ENCODE measurements at regions not wholly inside any gene's neighbourhood (a gene's known extent, or its start where the extent isn't known, plus 50 kb on each side); places are given as distances from the start of the nearest gene placed in this dataset.

DNA sequence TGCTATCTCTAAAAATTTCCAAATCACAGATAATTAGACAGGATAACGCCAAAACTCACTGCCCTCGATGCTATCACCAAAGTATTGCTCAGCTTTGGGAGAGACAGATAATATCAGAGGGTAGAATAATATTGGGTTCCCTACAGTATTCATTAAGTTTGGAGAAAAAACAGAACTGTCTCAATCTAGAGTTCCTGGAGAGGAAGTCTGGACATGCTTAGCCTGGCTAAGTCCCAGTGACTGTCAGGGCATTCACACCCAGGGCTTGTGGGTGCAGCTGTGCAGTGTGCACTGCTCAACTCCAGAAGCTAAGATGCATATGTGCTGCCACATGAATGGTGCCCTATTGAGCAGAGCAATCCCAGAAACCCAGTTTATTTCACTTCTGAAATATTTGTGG, 459.6 kb upstream of the DPH6 start:
- Histone ChIP-seq H2BK12ac (ENCODE audit: low read length) (no peak overlapping the region), H3K23ac (ENCODE audit: low read depth, low read length, poor library complexity) (no peak overlapping the region), H4K8ac (ENCODE audit: low read depth, low read length) (no peak overlapping the region), H2BK15ac (ENCODE audit: low read length) (no peak overlapping the region), H3K9ac (ENCODE audit: low read depth, low read length, poor library complexity) (no peak overlapping the region), H2BK120ac (ENCODE audit: low read depth, low read length) (no peak overlapping the region), H3K18ac (ENCODE audit: low read length) (no peak overlapping the region), H3K9me3 (replicated peaks in 1 of 2; ENCODE audit: control insufficient read depth in 2 of 2, insufficient read depth in 1 of 2, low read depth in 1 of 2, low read length in 2 of 2) (peaks cover 0 to 1% of the 10 kb centered on the region in 2 donors), H2AFZ (ENCODE audit: low read length) (peak overlapping the region; percentile 53), H2AK5ac (ENCODE audit: low read depth, low read length) (no peak overlapping the region), H3K27ac (replicated peaks; ENCODE audit: low read length) (no peak overlapping the region), H3K27me3 (ENCODE audit: control insufficient read depth in 3 of 3, insufficient read depth in 3 of 3, low read depth in 1 of 3, low read length in 3 of 3) (no peaks in the 10 kb centered on the region), H3K4me1 (ENCODE audit: control insufficient read depth in 2 of 2, insufficient read depth in 1 of 2, low read depth in 1 of 2, low read length in 2 of 2) (no peaks in the 10 kb centered on the region), H2BK5ac (ENCODE audit: low read length) (no peak overlapping the region), H3K14ac (ENCODE audit: low read length) (no peak overlapping the region), H3K4me3 (ENCODE audit: low read length in 2 of 2) (no peak overlapping the region), H3K4me2 (ENCODE audit: insufficient read depth, low read length, poor library complexity, severe bottlenecking) (no peak overlapping the region), H3K36me3 (replicated peaks in 1 of 2; ENCODE audit: control insufficient read depth in 2 of 2, insufficient read depth in 2 of 2, low read length in 2 of 2) (no peaks in the 10 kb centered on the region), H3K4ac (ENCODE audit: low read length) (no peak overlapping the region), H3K79me1 (ENCODE audit: low read depth, low read length) (no peaks in the 10 kb centered on the region), H4K91ac (ENCODE audit: low read depth, low read length, poor library complexity) (no peak overlapping the region)
- DNase-seq (ENCODE audit: low spot score), result no peak
- no CpG with 5 or more reads among the region's 2 CpGs for WGBS, 2 donors (ENCODE audit: extremely low coverage in 2 of 2, insufficient read length in 2 of 2, insufficient replicate concordance in 1 of 2)

GRCh38 chr15:36007699-36008098, 461.7 kb upstream of the DPH6 start:
- Histone ChIP-seq H3K23ac (ENCODE audit: low read depth, low read length, poor library complexity) (no peak overlapping the region), H2BK12ac (ENCODE audit: low read length) (no peak overlapping the region), H3K4ac (ENCODE audit: low read length) (no peak overlapping the region), H2BK5ac (ENCODE audit: low read length) (no peak overlapping the region), H3K4me2 (ENCODE audit: insufficient read depth, low read length, poor library complexity, severe bottlenecking) (no peak overlapping the region), H2BK15ac (ENCODE audit: low read length) (no peak overlapping the region), H3K27me3 (ENCODE audit: control insufficient read depth in 3 of 3, insufficient read depth in 3 of 3, low read depth in 1 of 3, low read length in 3 of 3) (no peaks in the 10 kb centered on the region), H3K18ac (ENCODE audit: low read length) (no peak overlapping the region), H3K14ac (ENCODE audit: low read length) (no peak overlapping the region), H3K9ac (ENCODE audit: low read depth, low read length, poor library complexity) (no peak overlapping the region), H4K91ac (ENCODE audit: low read depth, low read length, poor library complexity) (no peak overlapping the region), H4K8ac (ENCODE audit: low read depth, low read length) (no peak overlapping the region), H3K4me1 (ENCODE audit: control insufficient read depth in 2 of 2, insufficient read depth in 1 of 2, low read depth in 1 of 2, low read length in 2 of 2) (no peaks in the 10 kb centered on the region), H3K4me3 (ENCODE audit: low read length in 2 of 2) (no peak overlapping the region), H2AFZ (ENCODE audit: low read length) (no peak overlapping the region), H3K27ac (replicated peaks; ENCODE audit: low read length) (no peak overlapping the region), H3K9me3 (replicated peaks in 1 of 2; ENCODE audit: control insufficient read depth in 2 of 2, insufficient read depth in 1 of 2, low read depth in 1 of 2, low read length in 2 of 2) (no peaks in the 10 kb centered on the region), H3K79me1 (ENCODE audit: low read depth, low read length) (no peaks in the 10 kb centered on the region), H2AK5ac (ENCODE audit: low read depth, low read length) (no peak overlapping the region), H3K36me3 (replicated peaks in 1 of 2; ENCODE audit: control insufficient read depth in 2 of 2, insufficient read depth in 2 of 2, low read length in 2 of 2) (no peaks in the 10 kb centered on the region), H2BK120ac (ENCODE audit: low read depth, low read length) (no peak overlapping the region)
- no CpG with 5 or more reads among the region's 1 CpG for WGBS, 2 donors (ENCODE audit: extremely low coverage in 2 of 2, insufficient read length in 2 of 2, insufficient replicate concordance in 1 of 2)
- DNase-seq (ENCODE audit: low spot score), result no peak

DNA sequence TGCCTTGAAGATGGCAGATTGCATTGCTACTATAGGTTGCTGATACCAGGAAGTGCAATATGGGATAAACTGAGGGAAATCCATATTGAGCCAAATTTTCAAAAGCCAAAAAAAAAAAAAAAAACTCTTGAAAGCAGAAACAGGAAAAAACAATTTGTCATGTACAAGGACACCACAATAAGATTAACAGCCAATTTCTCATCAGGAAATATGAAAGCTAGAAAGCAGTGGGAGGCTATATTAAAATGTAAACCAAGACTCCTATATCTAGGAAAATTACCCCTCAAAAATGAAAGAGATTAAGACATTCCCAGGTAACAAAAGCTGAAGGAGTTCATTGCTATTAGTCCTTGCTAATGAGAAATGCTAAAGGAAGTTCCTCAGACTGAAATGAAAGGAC, 462.8 kb upstream of the DPH6 start:
- no peak overlapping the region for H3K14ac ChIP-seq (ENCODE audit: low read length)

GRCh38 chr15:36024031-36024688, 478.2 kb upstream of the DPH6 start:
- H2AFZ ChIP-seq (ENCODE audit: low read length), result peak overlapping the region; percentile 12
- H3K14ac ChIP-seq (ENCODE audit: low read length), result no peak overlapping the region
- H3K4me1 ChIP-seq (ENCODE audit: control insufficient read depth in 2 of 2, insufficient read depth in 1 of 2, low read depth in 1 of 2, low read length in 2 of 2), result no peaks in the 10 kb centered on the region
- no peak overlapping the region for H4K8ac ChIP-seq (ENCODE audit: low read depth, low read length)
- no peak overlapping the region for H3K4me3 ChIP-seq (ENCODE audit: low read length in 2 of 2)
- H2BK120ac ChIP-seq (ENCODE audit: low read depth, low read length), result no peak overlapping the region
- H3K23ac ChIP-seq (ENCODE audit: low read depth, low read length, poor library complexity), result no peak overlapping the region
- no peak overlapping the region for H2BK15ac ChIP-seq (ENCODE audit: low read length)
- H3K4ac ChIP-seq (ENCODE audit: low read length), result no peak overlapping the region
- H3K27ac ChIP-seq (replicated peaks; ENCODE audit: low read length), result no peak overlapping the region
- no CpG with 5 or more reads among the region's 9 CpGs for WGBS, 2 donors (ENCODE audit: extremely low coverage in 2 of 2, insufficient read length in 2 of 2, insufficient replicate concordance in 1 of 2)
- H2BK5ac ChIP-seq (ENCODE audit: low read length), result no peak overlapping the region
- H3K36me3 ChIP-seq (replicated peaks in 1 of 2; ENCODE audit: control insufficient read depth in 2 of 2, insufficient read depth in 2 of 2, low read length in 2 of 2), result no peaks in the 10 kb centered on the region
- H3K18ac ChIP-seq (ENCODE audit: low read length), result no peak overlapping the region
- DNase-seq (ENCODE audit: low spot score), result no peak
- H3K9ac ChIP-seq (ENCODE audit: low read depth, low read length, poor library complexity), result no peak overlapping the region
- H3K27me3 ChIP-seq (ENCODE audit: control insufficient read depth in 3 of 3, insufficient read depth in 3 of 3, low read depth in 1 of 3, low read length in 3 of 3), result no peaks in the 10 kb centered on the region
- no peaks in the 10 kb centered on the region for H3K79me1 ChIP-seq (ENCODE audit: low read depth, low read length)
- H3K9me3 ChIP-seq (replicated peaks in 1 of 2; ENCODE audit: control insufficient read depth in 2 of 2, insufficient read depth in 1 of 2, low read depth in 1 of 2, low read length in 2 of 2), result no peaks in the 10 kb centered on the region
- H4K91ac ChIP-seq (ENCODE audit: low read depth, low read length, poor library complexity), result no peak overlapping the region
- H2BK12ac ChIP-seq (ENCODE audit: low read length), result no peak overlapping the region
- H2AK5ac ChIP-seq (ENCODE audit: low read depth, low read length), result no peak overlapping the region
- H3K4me2 ChIP-seq (ENCODE audit: insufficient read depth, low read length, poor library complexity, severe bottlenecking), result no peak overlapping the region

More for the DNA sequence above, 462.8 kb upstream of the DPH6 start:
- H3K9ac ChIP-seq (ENCODE audit: low read depth, low read length, poor library complexity), result no peak overlapping the region
- no peaks in the 10 kb centered on the region for H3K79me1 ChIP-seq (ENCODE audit: low read depth, low read length)
- no peak overlapping the region for H2BK12ac ChIP-seq (ENCODE audit: low read length)
- H3K27ac ChIP-seq (replicated peaks; ENCODE audit: low read length), result no peak overlapping the region
- no peaks in the 10 kb centered on the region for H3K36me3 ChIP-seq (replicated peaks in 1 of 2; ENCODE audit: control insufficient read depth in 2 of 2, insufficient read depth in 2 of 2, low read length in 2 of 2)
- H2AK5ac ChIP-seq (ENCODE audit: low read depth, low read length), result no peak overlapping the region
- H3K18ac ChIP-seq (ENCODE audit: low read length), result no peak overlapping the region
- no peaks in the 10 kb centered on the region for H3K9me3 ChIP-seq (replicated peaks in 1 of 2; ENCODE audit: control insufficient read depth in 2 of 2, insufficient read depth in 1 of 2, low read depth in 1 of 2, low read length in 2 of 2)
- no peak overlapping the region for H3K4me2 ChIP-seq (ENCODE audit: insufficient read depth, low read length, poor library complexity, severe bottlenecking)
- no peaks in the 10 kb centered on the region for H3K4me1 ChIP-seq (ENCODE audit: control insufficient read depth in 2 of 2, insufficient read depth in 1 of 2, low read depth in 1 of 2, low read length in 2 of 2)
- H2BK5ac ChIP-seq (ENCODE audit: low read length), result no peak overlapping the region
- H3K4me3 ChIP-seq (ENCODE audit: low read length in 2 of 2), result no peak overlapping the region
- no peak overlapping the region for H3K23ac ChIP-seq (ENCODE audit: low read depth, low read length, poor library complexity)
- no peak overlapping the region for H2BK120ac ChIP-seq (ENCODE audit: low read depth, low read length)
- no peak overlapping the region for H4K91ac ChIP-seq (ENCODE audit: low read depth, low read length, poor library complexity)
- no peak overlapping the region for H3K4ac ChIP-seq (ENCODE audit: low read length)
- H2AFZ ChIP-seq (ENCODE audit: low read length), result no peak overlapping the region
- H2BK15ac ChIP-seq (ENCODE audit: low read length), result no peak overlapping the region
- no peak for DNase-seq (ENCODE audit: low spot score)
- H3K27me3 ChIP-seq (ENCODE audit: control insufficient read depth in 3 of 3, insufficient read depth in 3 of 3, low read depth in 1 of 3, low read length in 3 of 3), result no peaks in the 10 kb centered on the region
- no peak overlapping the region for H4K8ac ChIP-seq (ENCODE audit: low read depth, low read length)
